ENCODE measurements at regions not wholly inside any gene's neighbourhood (a gene's known extent, or its start where the extent isn't known, plus 50 kb on each side); places are given as distances from the start of the nearest gene placed in this dataset.
A peak's percentile ranks its signal among the peaks of the same experiment; 100 is the strongest.

GRCh38 chr17:65374966-65375365 lies 186.5 kb downstream of the AXIN2 start:
- no peak for DNase-seq
- ATAC-seq, result no peak

GRCh38 chr17:65371702-65372101 lies 189.7 kb downstream of the AXIN2 start:
- H3K27me3 ChIP-seq, result no peaks in the 10 kb centered on the region
- ATAC-seq, result peak; percentile 77
- intact Hi-C loops (cut with DNase I), result no loop called here
- H3K9me3 ChIP-seq, result no peaks in the 10 kb centered on the region
- peak; percentile 87 for DNase-seq
- TF ChIP-seq, protein P1, sequence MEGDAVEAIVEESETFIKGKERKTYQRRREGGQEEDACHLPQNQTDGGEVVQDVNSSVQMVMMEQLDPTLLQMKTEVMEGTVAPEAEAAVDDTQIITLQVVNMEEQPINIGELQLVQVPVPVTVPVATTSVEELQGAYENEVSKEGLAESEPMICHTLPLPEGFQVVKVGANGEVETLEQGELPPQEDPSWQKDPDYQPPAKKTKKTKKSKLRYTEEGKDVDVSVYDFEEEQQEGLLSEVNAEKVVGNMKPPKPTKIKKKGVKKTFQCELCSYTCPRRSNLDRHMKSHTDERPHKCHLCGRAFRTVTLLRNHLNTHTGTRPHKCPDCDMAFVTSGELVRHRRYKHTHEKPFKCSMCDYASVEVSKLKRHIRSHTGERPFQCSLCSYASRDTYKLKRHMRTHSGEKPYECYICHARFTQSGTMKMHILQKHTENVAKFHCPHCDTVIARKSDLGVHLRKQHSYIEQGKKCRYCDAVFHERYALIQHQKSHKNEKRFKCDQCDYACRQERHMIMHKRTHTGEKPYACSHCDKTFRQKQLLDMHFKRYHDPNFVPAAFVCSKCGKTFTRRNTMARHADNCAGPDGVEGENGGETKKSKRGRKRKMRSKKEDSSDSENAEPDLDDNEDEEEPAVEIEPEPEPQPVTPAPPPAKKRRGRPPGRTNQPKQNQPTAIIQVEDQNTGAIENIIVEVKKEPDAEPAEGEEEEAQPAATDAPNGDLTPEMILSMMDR (IDR thresholded peaks at IDR 0.05), result no peak
- H3K36me3 ChIP-seq, result no peaks in the 10 kb centered on the region
- no peaks in the 10 kb centered on the region for H3K4me1 ChIP-seq
- no peak overlapping the region for H3K27ac ChIP-seq
- H3K4me3 ChIP-seq, result no peak overlapping the region

More at GRCh38 chr17:65374966-65375365, 186.5 kb downstream of the AXIN2 start:
- Histone ChIP-seq H3K4me3 (no peak overlapping the region), H3K36me3 (no peaks in the 10 kb centered on the region), H3K27ac (no peak overlapping the region), H3K4me1 (no peaks in the 10 kb centered on the region), H3K9me3 (no peaks in the 10 kb centered on the region), H3K27me3 (no peaks in the 10 kb centered on the region)
- TF ChIP-seq, protein P1 (IDR thresholded peaks at IDR 0.05), result no peak
- intact Hi-C loops (cut with DNase I), result no loop called here

DNA sequence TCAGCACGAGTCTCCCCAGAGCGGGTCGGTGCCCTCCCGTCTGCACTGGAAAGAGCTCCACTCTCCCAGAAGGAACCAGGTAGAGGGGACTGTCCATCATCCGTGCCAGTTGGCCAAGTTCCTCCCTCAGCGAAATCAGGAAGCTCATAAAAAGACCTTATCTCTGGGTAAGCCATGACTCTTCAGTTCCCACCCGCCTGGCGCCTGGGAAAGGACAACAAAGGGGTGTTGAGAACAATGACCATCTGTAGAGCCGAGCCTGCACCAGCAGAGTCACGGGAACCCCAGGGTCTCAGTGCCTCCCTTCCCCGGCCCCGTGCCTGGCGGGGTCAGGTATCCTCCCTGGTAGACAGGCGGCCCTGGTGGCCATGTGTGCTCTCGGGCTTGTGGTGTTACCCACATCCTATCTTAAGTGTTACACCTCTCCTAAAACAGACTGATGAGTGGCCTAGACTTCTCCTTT lies 190.7 kb downstream of the AXIN2 start:
- no peaks in the 10 kb centered on the region for H3K27me3 ChIP-seq
- DNase-seq (no peak), ATAC-seq (peak; percentile 49)
- H3K36me3 ChIP-seq, result no peaks in the 10 kb centered on the region
- H3K9me3 ChIP-seq, result no peaks in the 10 kb centered on the region
- H3K4me1 ChIP-seq, result no peaks in the 10 kb centered on the region
- TF ChIP-seq, protein P1 (IDR thresholded peaks at IDR 0.05), result no peak
- intact Hi-C loops (cut with DNase I), result no loop called here
- no peak overlapping the region for H3K27ac ChIP-seq
- no peak overlapping the region for H3K4me3 ChIP-seq

DNA sequence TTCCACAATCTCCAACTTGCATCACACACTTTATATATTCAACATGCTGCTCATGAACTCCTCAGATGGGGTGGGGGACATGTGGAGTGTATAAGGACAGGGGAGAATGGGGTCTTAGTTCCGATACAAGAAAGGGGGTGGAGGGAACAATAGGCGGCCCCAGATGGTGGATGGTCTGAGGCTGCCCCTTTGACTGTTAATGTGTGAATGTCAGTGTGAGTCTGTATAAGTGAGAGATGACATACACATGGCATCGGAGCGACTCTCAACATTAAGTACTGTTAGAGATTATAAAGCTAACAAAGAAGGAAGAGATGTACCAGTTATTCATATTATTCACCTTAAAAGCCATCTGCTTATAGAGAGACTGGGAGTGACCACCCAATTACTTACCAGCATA lies 193.1 kb downstream of the AXIN2 start:
- Histone ChIP-seq H3K27me3 (no peaks in the 10 kb centered on the region), H3K9me3 (no peaks in the 10 kb centered on the region), H3K36me3 (no peaks in the 10 kb centered on the region), H3K4me3 (no peak overlapping the region), H3K4me1 (no peaks in the 10 kb centered on the region), H3K27ac (no peak overlapping the region)
- DNase-seq (no peak), ATAC-seq (no peak)
- intact Hi-C loops (cut with DNase I), result no loop called here
- TF ChIP-seq, protein P1 (IDR thresholded peaks at IDR 0.05), result no peak

DNA sequence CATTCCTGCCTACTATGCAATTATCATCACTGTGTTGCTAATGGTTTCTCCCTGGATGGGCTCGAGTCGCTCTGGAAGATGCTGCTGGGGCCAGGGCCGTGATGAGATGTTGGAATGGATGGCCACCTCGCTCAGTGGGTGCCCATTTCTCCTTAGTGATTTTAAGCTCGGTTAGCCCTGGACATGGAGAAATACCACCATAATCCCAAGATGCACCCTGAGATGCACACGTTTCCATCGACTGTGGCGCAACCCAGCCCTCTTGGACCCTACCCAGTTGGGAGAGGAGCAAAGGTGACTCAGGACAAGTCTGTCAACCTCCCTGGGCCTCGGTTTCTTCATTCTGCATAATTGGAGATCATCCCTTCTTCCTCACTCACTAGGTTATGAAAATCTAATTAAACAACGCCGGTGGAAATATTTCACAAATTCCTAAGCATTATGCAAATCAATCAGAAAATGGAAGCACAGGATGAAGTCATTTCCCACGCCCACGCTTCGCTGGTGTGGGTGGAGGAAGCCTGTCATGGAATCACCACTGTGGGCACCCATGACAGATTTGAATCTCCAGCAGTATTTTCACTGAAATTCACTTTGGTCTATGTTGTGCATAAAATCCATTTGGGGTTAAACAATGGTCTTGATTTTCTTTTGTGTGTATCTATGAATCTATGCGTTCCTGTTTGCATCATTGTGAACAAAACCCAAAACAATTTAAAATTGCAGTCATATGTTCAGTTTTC lies 195.2 kb downstream of the AXIN2 start:
- Histone ChIP-seq H3K36me3 (no peaks in the 10 kb centered on the region), H3K4me1 (no peaks in the 10 kb centered on the region), H3K9me3 (no peaks in the 10 kb centered on the region), H3K27ac (no peak overlapping the region), H3K27me3 (no peaks in the 10 kb centered on the region), H3K4me3 (no peak overlapping the region)
- DNase-seq, result no peak
- ATAC-seq, result no peak
- intact Hi-C loops (cut with DNase I), result no loop called here
- TF ChIP-seq, protein P1 (IDR thresholded peaks at IDR 0.05), result no peak
